ENCODE measurements at regions not wholly inside any gene's neighbourhood (a gene's known extent, or its start where the extent isn't known, plus 50 kb on each side); places are given as distances from the start of the nearest gene placed in this dataset.

GRCh38 chr12:130222519-130223218, 60.4 kb downstream of the FZD10 start:
- no peak for DNase-seq (ENCODE audit: low read depth in 1 of 2, low spot score in 1 of 2)
- no peaks in the 10 kb centered on the region for H3K9me3 ChIP-seq
- 50% methylated on average over 23 of the region's 23 CpGs for WGBS (ENCODE audit: missing lambda C conversion rate)
- H3K27ac ChIP-seq: no peak overlapping the region
- ATAC-seq: no peak
- no peak overlapping the region for H3K4me3 ChIP-seq
- ChIA-PET POLR2A (no interaction called here), CTCF (no interaction called here)
- H3K4me1 ChIP-seq: no peaks in the 10 kb centered on the region
- TF ChIP-seq RNF2 (IDR thresholded peaks at IDR 0.05; ENCODE audit: borderline replicate concordance, low read depth): no peak
- no peak for TF ChIP-seq PHF8 (IDR thresholded peaks at IDR 0.05; ENCODE audit: borderline replicate concordance, low read depth)
- TF ChIP-seq JUNB (IDR thresholded peaks at IDR 0.05): no peak
- no peak for TF ChIP-seq SMC3 (IDR thresholded peaks at IDR 0.05)
- H3K4me2 ChIP-seq: no peak overlapping the region
- no peak for FAIRE-seq

- TF ChIP-seq E2F6 (IDR thresholded peaks at IDR 0.05; ENCODE audit: borderline replicate concordance, low read depth) (no peak), BHLHE40 (IDR thresholded peaks at IDR 0.05; ENCODE audit: low read depth, low read length) (no peak), HEYL (CRISPR knock-in tag; IDR thresholded peaks at IDR 0.05) (no peak), HOXA7 (CRISPR knock-in tag; IDR thresholded peaks at IDR 0.05) (no peak), CHD2 (IDR thresholded peaks at IDR 0.05; ENCODE audit: low read length, partially characterized antibody) (no peak), RFX5 (IDR thresholded peaks at IDR 0.05) (no peak), EHMT2 (IDR thresholded peaks at IDR 0.05; ENCODE audit: low read depth) (no peak), EHF (CRISPR knock-in tag; IDR thresholded peaks at IDR 0.05) (no peak), FOSB (CRISPR knock-in tag; IDR thresholded peaks at IDR 0.05) (no peak)
- TF ChIP-seq, protein P1, sequence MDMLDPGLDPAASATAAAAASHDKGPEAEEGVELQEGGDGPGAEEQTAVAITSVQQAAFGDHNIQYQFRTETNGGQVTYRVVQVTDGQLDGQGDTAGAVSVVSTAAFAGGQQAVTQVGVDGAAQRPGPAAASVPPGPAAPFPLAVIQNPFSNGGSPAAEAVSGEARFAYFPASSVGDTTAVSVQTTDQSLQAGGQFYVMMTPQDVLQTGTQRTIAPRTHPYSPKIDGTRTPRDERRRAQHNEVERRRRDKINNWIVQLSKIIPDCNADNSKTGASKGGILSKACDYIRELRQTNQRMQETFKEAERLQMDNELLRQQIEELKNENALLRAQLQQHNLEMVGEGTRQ (IDR thresholded peaks at IDR 0.05): no peak
- ChIA-PET CTCF (no interaction called here), POLR2A (no interaction called here)
- FAIRE-seq (no peak), ATAC-seq (no peak), DNase-seq (ENCODE audit: low read depth in 1 of 2, low spot score in 1 of 2) (no peak)
- no peaks in the 10 kb centered on the region; the same call in 2 of the 3 replicates for H3K9me3 ChIP-seq
- H3K27ac ChIP-seq: no peak overlapping the region
- no peak overlapping the region for H3K4me2 ChIP-seq
- H3K4me3 ChIP-seq: no peak overlapping the region
- H3K4me1 ChIP-seq: no peaks in the 10 kb centered on the region
- 5% methylated on average over 6 of the region's 6 CpGs for WGBS (ENCODE audit: missing lambda C conversion rate)
Observed at GRCh38 chr12:130223767-130224244, 61.5 kb downstream of the FZD10 start.

- Histone ChIP-seq H3K9me3 (peaks cover 4% of the 10 kb centered on the region; the same call in 1 of the 3 replicates), H3K27ac (no peak overlapping the region), H3K4me3 (no peak overlapping the region), H3K4me1 (no peaks in the 10 kb centered on the region), H3K4me2 (no peak overlapping the region)
- TF ChIP-seq EP300 (IDR thresholded peaks at IDR 0.05): no peak
- no peak for TF ChIP-seq JUNB (IDR thresholded peaks at IDR 0.05)
- TF ChIP-seq ATOH8 (CRISPR knock-in tag; IDR thresholded peaks at IDR 0.05; ENCODE audit: low read depth): no peak
- no peak for TF ChIP-seq GATA3 (IDR thresholded peaks at IDR 0.05; ENCODE audit: borderline replicate concordance)
- no peak for TF ChIP-seq HDAC2 (IDR thresholded peaks at IDR 0.05)
- TF ChIP-seq REST (IDR thresholded peaks at IDR 0.05): no peak
- TF ChIP-seq SMC3 (IDR thresholded peaks at IDR 0.05): no peak
- no peak for TF ChIP-seq EHF (CRISPR knock-in tag; IDR thresholded peaks at IDR 0.05)
- 61% methylated on average over 14 of the region's 14 CpGs for WGBS (ENCODE audit: missing lambda C conversion rate)
- CTCF ChIA-PET: interaction anchor here (1.0 kb wide), 1 partner anchor 10 kb away, joined by 4 read pairs; no protein-coding TSS in a partner anchor
- FAIRE-seq (no peak), DNase-seq (ENCODE audit: low read depth in 1 of 2, low spot score in 1 of 2) (no peak), ATAC-seq (no peak)
- POLR2A ChIA-PET: no interaction called here
Observed at GRCh38 chr12:130224613-130225012, 62.3 kb downstream of the FZD10 start.
